OCI-LY1 (cell line): ENCODE measurements at regions not wholly inside any gene's neighbourhood (a gene's known extent, or its start where the extent isn't known, plus 50 kb on each side); places are given as distances from the start of the nearest gene placed in this dataset.

Source experiments
- CTCF ChIP-seq: fragments of 200-600 bp; sonication (generic), shearing (Covaris generic); IDR thresholded peaks from 2 replicates; pipeline ENCODE4 v1.5.1; 2017; ENCODE audit warnings: mild to moderate bottlenecking, antibody characterized with exemption, low read length, moderate library complexity, mixed read lengths
- EZH2 ChIP-seq: fragments of 200-600 bp; sonication (generic), shearing (Covaris generic); IDR thresholded peaks from 2 replicates; pipeline ENCODE4 v1.8.0; 2017; ENCODE audit warnings: borderline replicate concordance, mixed run types, mild to moderate bottlenecking, antibody characterized with exemption, low read length, moderate library complexity, mixed read lengths

GRCh38 chr2:153110486-153110885 lies 368.1 kb downstream of the RPRM start:
- TF ChIP-seq CTCF (no peak), EZH2 (no peak)
